Peyer's patch (tissue), 4 donors: ENCODE measurements at regions not wholly inside any gene's neighbourhood (a gene's known extent, or its start where the extent isn't known, plus 50 kb on each side); places are given as distances from the start of the nearest gene placed in this dataset.

Experiments used
- POLR2A ChIP-seq, 2 donors: fragments of 450-650 bp; IDR thresholded peaks; one replicate each; pipeline ENCODE4 v1.5.1; 2017; ENCODE audit warnings: antibody characterized with exemption in 2 of 2, mild to moderate bottlenecking in 2 of 2, moderate library complexity in 2 of 2
- TF ChIP-seq, protein P1 (sequence below), 6 experiments: fragments of 450-650 bp in 4 of 6; fragments of 200-600 bp in 2 of 6; sonication (generic) in 1 of 6; IDR thresholded peaks; one replicate each; pipeline ENCODE4 v1.5.1; 2017 to 2019; ENCODE audit warnings: antibody characterized with exemption in 6 of 6, mild to moderate bottlenecking in 3 of 6, moderate library complexity in 1 of 6

DNA sequence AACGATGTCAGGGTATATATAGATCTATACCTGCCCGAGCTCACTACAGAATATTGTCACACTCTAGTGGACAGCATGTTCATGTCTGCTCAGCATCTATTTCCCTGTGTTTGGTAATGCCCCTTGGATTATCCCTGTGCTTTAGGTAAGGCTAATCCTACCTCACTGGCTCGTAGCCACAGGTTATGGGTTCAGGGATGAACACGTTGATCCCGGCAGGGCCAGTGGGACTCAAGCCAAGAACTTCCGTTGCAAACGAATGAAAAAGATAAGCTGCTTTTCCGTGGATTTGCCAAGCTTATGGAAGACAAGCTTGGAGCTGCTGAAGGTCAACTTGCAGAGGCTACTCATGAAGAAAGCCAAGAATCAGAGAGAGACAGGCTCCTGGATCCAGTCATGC is 400.0 kb upstream of the TSHZ3 start:
- TF ChIP-seq, protein P1, sequence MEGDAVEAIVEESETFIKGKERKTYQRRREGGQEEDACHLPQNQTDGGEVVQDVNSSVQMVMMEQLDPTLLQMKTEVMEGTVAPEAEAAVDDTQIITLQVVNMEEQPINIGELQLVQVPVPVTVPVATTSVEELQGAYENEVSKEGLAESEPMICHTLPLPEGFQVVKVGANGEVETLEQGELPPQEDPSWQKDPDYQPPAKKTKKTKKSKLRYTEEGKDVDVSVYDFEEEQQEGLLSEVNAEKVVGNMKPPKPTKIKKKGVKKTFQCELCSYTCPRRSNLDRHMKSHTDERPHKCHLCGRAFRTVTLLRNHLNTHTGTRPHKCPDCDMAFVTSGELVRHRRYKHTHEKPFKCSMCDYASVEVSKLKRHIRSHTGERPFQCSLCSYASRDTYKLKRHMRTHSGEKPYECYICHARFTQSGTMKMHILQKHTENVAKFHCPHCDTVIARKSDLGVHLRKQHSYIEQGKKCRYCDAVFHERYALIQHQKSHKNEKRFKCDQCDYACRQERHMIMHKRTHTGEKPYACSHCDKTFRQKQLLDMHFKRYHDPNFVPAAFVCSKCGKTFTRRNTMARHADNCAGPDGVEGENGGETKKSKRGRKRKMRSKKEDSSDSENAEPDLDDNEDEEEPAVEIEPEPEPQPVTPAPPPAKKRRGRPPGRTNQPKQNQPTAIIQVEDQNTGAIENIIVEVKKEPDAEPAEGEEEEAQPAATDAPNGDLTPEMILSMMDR (IDR thresholded peaks at IDR 0.05), result no peak
- TF ChIP-seq POLR2A (IDR thresholded peaks at IDR 0.05), result no peak
